DND-41 (cell line): ENCODE measurements at regions not wholly inside any gene's neighbourhood (a gene's known extent, or its start where the extent isn't known, plus 50 kb on each side); places are given as distances from the start of the nearest gene placed in this dataset.

ENCODE experiments used
- ATAC-seq: fragments of 200-7000 bp; cut with Tn5 transposase; 3 replicates; pipeline ENCODE4 v1.9.1; 2021; ENCODE audit warnings: low read depth; ENCODE audit not compliant: insufficient read depth
- DNase-seq: peaks from one replicate; pipeline ENCODE4 v3.0.0-alpha.2; 2020
- H2AFZ ChIP-seq: 2 replicates; pipeline ENCODE4 v1.6.0; 2012; ENCODE audit warnings: low read depth, low read length
- H3K27ac ChIP-seq: 2 replicates; pipeline ENCODE4 v1.5.1; 2012; ENCODE audit warnings: low read length, inconsistent platforms
- H3K27me3 ChIP-seq: fragments of 200-600 bp; sonication (generic); 2 replicates; pipeline ENCODE4 v1.6.0; 2012; ENCODE audit warnings: low read length, mild to moderate bottlenecking, inconsistent platforms; ENCODE audit not compliant: insufficient read depth, poor library complexity
- H3K36me3 ChIP-seq: 2 replicates; pipeline ENCODE4 v1.5.1; 2012; ENCODE audit warnings: low read length, inconsistent platforms; ENCODE audit not compliant: insufficient read depth
- H3K4me1 ChIP-seq: 2 replicates; pipeline ENCODE4 v1.5.1; 2012; ENCODE audit warnings: mild to moderate bottlenecking, low read length; ENCODE audit not compliant: insufficient read depth
- H3K4me2 ChIP-seq: 2 replicates; pipeline ENCODE4 v1.6.0; 2012; ENCODE audit warnings: mild to moderate bottlenecking, moderate library complexity, low read length, inconsistent platforms; ENCODE audit not compliant: insufficient read depth
- H3K4me3 ChIP-seq, 2 experiments: fragments of 200-600 bp in 1 of 2; shearing (Covaris generic) in 1 of 2; 2 replicates each; pipeline ENCODE4 v1.5.1; 2012 to 2016; ENCODE audit warnings: inconsistent platforms in 2 of 2, low read length in 2 of 2, mild to moderate bottlenecking in 2 of 2, low read depth in 1 of 2, moderate library complexity in 1 of 2
- H3K79me2 ChIP-seq: 2 replicates; pipeline ENCODE4 v1.6.0; 2012; ENCODE audit warnings: low read length, inconsistent platforms; ENCODE audit not compliant: insufficient read depth
- H3K9ac ChIP-seq: 2 replicates; pipeline ENCODE4 v1.6.0; 2012; ENCODE audit warnings: low read depth, mild to moderate bottlenecking, inconsistent platforms, low read length, moderate library complexity
- H3K9me3 ChIP-seq: 2 replicates; pipeline ENCODE4 v1.5.1; 2012; ENCODE audit warnings: low read length, moderate library complexity, mild to moderate bottlenecking, inconsistent platforms; ENCODE audit not compliant: insufficient read depth, severe bottlenecking
- H4K20me1 ChIP-seq: 2 replicates; pipeline ENCODE4 v1.6.0; 2012; ENCODE audit warnings: low read length; ENCODE audit not compliant: insufficient read depth
- EZH2 ChIP-seq: IDR thresholded peaks from 3 replicates; pipeline ENCODE4 v1.6.1; 2012; ENCODE audit warnings: borderline replicate concordance, low read depth, mild to moderate bottlenecking, moderate library complexity, low read length, inconsistent platforms; ENCODE audit not compliant: severe bottlenecking
- TF ChIP-seq, protein P1 (sequence below): IDR thresholded peaks from 2 replicates; pipeline ENCODE4 v1.5.1; 2012; ENCODE audit warnings: borderline replicate concordance, low read length, moderate library complexity, mild to moderate bottlenecking; ENCODE audit not compliant: poor library complexity, severe bottlenecking; ENCODE audit errors: extremely low read depth

DNA sequence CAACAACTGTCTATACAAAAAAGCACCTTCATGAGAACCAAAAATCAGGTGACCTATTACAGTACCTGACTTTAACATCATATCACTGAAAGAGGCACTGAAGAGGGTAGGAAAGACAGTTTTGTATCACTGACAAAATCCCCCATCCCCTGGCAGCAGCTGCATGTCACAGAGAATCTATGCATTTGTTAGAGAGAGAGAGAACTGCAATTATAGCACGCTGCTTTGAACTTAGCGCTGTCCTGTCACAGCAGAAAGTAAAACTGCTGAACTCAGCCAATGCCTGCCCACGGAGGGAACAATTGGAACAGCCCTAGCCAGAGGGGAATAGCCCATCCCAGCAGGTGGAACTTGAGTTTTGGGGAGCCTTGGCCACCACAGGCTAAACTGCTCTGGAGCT is 75.1 kb upstream of the NOL4 start:
- H3K4me2 ChIP-seq = no peak overlapping the region
- no peaks in the 10 kb centered on the region for H3K36me3 ChIP-seq
- no peak overlapping the region for H2AFZ ChIP-seq
- TF ChIP-seq, protein P1, sequence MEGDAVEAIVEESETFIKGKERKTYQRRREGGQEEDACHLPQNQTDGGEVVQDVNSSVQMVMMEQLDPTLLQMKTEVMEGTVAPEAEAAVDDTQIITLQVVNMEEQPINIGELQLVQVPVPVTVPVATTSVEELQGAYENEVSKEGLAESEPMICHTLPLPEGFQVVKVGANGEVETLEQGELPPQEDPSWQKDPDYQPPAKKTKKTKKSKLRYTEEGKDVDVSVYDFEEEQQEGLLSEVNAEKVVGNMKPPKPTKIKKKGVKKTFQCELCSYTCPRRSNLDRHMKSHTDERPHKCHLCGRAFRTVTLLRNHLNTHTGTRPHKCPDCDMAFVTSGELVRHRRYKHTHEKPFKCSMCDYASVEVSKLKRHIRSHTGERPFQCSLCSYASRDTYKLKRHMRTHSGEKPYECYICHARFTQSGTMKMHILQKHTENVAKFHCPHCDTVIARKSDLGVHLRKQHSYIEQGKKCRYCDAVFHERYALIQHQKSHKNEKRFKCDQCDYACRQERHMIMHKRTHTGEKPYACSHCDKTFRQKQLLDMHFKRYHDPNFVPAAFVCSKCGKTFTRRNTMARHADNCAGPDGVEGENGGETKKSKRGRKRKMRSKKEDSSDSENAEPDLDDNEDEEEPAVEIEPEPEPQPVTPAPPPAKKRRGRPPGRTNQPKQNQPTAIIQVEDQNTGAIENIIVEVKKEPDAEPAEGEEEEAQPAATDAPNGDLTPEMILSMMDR = no peak
- no peak for TF ChIP-seq EZH2
- H4K20me1 ChIP-seq = no peaks in the 10 kb centered on the region
- DNase-seq (no peak), ATAC-seq (no peak)
- H3K27ac ChIP-seq = no peak overlapping the region
- H3K4me3 ChIP-seq = no peak overlapping the region
- H3K79me2 ChIP-seq = no peaks in the 10 kb centered on the region
- H3K4me1 ChIP-seq = no peaks in the 10 kb centered on the region
- H3K9ac ChIP-seq = no peak overlapping the region
- no peaks in the 10 kb centered on the region for H3K27me3 ChIP-seq
- H3K9me3 ChIP-seq = no peaks in the 10 kb centered on the region

GRCh38 chr18:34311468-34311867 is 86.8 kb upstream of the NOL4 start:
- ATAC-seq (no peak), DNase-seq (no peak)
- H3K36me3 ChIP-seq = no peaks in the 10 kb centered on the region
- no peaks in the 10 kb centered on the region for H3K4me1 ChIP-seq
- H2AFZ ChIP-seq = no peak overlapping the region
- no peaks in the 10 kb centered on the region for H3K79me2 ChIP-seq
- no peak overlapping the region for H3K4me2 ChIP-seq
- H4K20me1 ChIP-seq = no peaks in the 10 kb centered on the region
- TF ChIP-seq, protein P1 = no peak
- no peak for TF ChIP-seq EZH2
- no peaks in the 10 kb centered on the region for H3K27me3 ChIP-seq
- H3K4me3 ChIP-seq = no peak overlapping the region
- H3K9ac ChIP-seq = no peak overlapping the region
- no peaks in the 10 kb centered on the region for H3K9me3 ChIP-seq
- no peak overlapping the region for H3K27ac ChIP-seq

DNA sequence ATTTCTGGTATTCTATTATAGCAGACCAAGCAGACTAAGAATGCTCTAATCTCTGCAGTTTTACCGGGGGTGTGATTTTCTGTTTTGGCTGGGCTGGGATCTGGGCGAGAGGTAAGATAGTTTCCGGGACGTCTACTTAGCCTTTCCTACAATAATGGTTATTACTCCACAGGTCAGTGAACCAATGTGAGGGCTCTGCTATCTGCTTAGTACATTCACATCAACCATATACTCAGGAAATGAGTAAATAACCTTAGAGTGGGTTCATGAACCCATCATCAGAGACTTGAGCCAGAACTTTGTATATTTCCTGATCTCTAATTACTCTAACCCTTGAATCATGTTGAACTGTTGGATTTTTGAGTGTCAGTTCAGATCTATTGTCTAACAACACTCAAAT is 90.1 kb upstream of the NOL4 start:
- DNase-seq (no peak), ATAC-seq (no peak)
- H3K4me1 ChIP-seq = no peaks in the 10 kb centered on the region
- no peaks in the 10 kb centered on the region for H3K9me3 ChIP-seq
- H3K9ac ChIP-seq = no peak overlapping the region
- no peaks in the 10 kb centered on the region for H3K27me3 ChIP-seq
- no peaks in the 10 kb centered on the region for H3K79me2 ChIP-seq
- H2AFZ ChIP-seq = no peak overlapping the region
- H3K4me3 ChIP-seq = no peak overlapping the region
- no peak overlapping the region for H3K4me2 ChIP-seq
- no peak overlapping the region for H3K27ac ChIP-seq
- TF ChIP-seq, protein P1 = no peak
- no peak for TF ChIP-seq EZH2
- no peaks in the 10 kb centered on the region for H3K36me3 ChIP-seq
- no peaks in the 10 kb centered on the region for H4K20me1 ChIP-seq

DNA sequence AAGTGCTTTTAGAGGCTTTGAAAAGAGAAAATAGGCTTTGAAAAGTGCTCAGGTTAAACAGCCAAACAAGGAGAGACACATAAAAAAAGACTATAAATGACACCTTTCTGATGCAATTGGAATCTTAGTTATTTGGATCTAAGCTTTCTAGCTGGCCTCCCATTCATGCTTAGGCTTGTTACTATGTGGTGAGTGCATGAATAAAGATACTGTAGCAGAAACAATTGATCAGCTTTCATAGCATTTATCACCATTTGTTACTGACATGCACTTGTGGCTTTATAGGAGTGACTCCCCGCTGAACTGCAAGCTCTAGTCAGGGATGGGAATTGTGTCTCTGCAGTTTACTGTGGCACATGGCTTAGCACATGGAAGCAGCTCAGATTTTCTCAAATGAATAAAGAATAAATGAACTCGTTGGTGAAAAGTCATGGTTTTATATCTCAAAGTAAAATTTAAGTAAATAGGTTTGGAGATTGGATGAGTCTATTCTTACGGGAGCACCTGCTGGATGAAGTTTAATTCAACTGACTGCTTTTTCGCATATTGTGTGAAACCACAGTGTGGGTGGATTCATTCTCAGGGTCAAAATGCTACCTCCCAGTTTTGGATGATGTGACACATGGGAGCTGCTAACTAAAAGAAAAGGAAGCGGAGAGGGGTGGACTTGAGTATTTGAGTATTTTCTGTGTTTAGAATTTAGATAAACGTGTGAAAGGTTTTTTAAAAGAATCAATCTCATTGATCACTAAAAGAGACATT is 91.1 kb upstream of the NOL4 start:
- TF ChIP-seq, protein P1 = no peak
- no peak for TF ChIP-seq EZH2
- ATAC-seq (no peak), DNase-seq (no peak)
- H4K20me1 ChIP-seq = no peaks in the 10 kb centered on the region
- no peaks in the 10 kb centered on the region for H3K36me3 ChIP-seq
- H3K27ac ChIP-seq = no peak overlapping the region
- H3K27me3 ChIP-seq = no peaks in the 10 kb centered on the region
- no peaks in the 10 kb centered on the region for H3K4me1 ChIP-seq
- H3K4me2 ChIP-seq = no peak overlapping the region
- H3K9ac ChIP-seq = no peak overlapping the region
- no peaks in the 10 kb centered on the region for H3K9me3 ChIP-seq
- H3K4me3 ChIP-seq = no peak overlapping the region
- no peaks in the 10 kb centered on the region for H3K79me2 ChIP-seq
- H2AFZ ChIP-seq = no peak overlapping the region
